Panc1 (cell line): ENCODE measurements at regions not wholly inside any gene's neighbourhood (a gene's known extent, or its start where the extent isn't known, plus 50 kb on each side); places are given as distances from the start of the nearest gene placed in this dataset.

Experiments used
- POLR2AphosphoS5 ChIP-seq: IDR thresholded peaks from 2 replicates; pipeline ENCODE4 v1.6.1; 2012; ENCODE audit warnings: mild to moderate bottlenecking, low read depth, low read length, moderate library complexity
- REST ChIP-seq, 2 experiments: IDR thresholded peaks; 2 replicates each; pipeline ENCODE4 v1.6.1; 2011 to 2012; ENCODE audit warnings: low read depth in 2 of 2, control low read depth in 1 of 2, low read length in 1 of 2, mild to moderate bottlenecking in 1 of 2, moderate library complexity in 1 of 2; ENCODE audit not compliant: insufficient read depth in 1 of 2
- SIN3A ChIP-seq: IDR thresholded peaks from 2 replicates; pipeline ENCODE4 v1.6.1; 2012; ENCODE audit warnings: low read depth, mild to moderate bottlenecking, low read length, moderate library complexity, borderline replicate concordance; ENCODE audit not compliant: insufficient read depth
- TCF7L2 ChIP-seq: IDR thresholded peaks from 2 replicates; pipeline ENCODE4 v1.6.1; 2011; ENCODE audit warnings: mild to moderate bottlenecking, low read depth, low read length, inconsistent platforms
- TF ChIP-seq, protein P1 (sequence below): fragments of 450-650 bp; IDR thresholded peaks from 2 replicates; pipeline ENCODE4 v1.5.1; 2017; ENCODE audit warnings: mild to moderate bottlenecking

- TF ChIP-seq, protein P1, sequence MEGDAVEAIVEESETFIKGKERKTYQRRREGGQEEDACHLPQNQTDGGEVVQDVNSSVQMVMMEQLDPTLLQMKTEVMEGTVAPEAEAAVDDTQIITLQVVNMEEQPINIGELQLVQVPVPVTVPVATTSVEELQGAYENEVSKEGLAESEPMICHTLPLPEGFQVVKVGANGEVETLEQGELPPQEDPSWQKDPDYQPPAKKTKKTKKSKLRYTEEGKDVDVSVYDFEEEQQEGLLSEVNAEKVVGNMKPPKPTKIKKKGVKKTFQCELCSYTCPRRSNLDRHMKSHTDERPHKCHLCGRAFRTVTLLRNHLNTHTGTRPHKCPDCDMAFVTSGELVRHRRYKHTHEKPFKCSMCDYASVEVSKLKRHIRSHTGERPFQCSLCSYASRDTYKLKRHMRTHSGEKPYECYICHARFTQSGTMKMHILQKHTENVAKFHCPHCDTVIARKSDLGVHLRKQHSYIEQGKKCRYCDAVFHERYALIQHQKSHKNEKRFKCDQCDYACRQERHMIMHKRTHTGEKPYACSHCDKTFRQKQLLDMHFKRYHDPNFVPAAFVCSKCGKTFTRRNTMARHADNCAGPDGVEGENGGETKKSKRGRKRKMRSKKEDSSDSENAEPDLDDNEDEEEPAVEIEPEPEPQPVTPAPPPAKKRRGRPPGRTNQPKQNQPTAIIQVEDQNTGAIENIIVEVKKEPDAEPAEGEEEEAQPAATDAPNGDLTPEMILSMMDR = no peak
- TF ChIP-seq TCF7L2 = no peak
- TF ChIP-seq REST (IDR thresholded peaks at IDR 0.05; ENCODE audit: insufficient read depth in 1 of 2, low read depth in 2 of 2, low read length in 1 of 2) = no peak
- TF ChIP-seq POLR2AphosphoS5 = no peak
- no peak for TF ChIP-seq SIN3A
These were observed 87.1 kb upstream of the SHANK2 start for GRCh38 chr11:71339396-71339881.
